ENCODE measurements at regions not wholly inside any gene's neighbourhood (a gene's known extent, or its start where the extent isn't known, plus 50 kb on each side); places are given as distances from the start of the nearest gene placed in this dataset.

DNA sequence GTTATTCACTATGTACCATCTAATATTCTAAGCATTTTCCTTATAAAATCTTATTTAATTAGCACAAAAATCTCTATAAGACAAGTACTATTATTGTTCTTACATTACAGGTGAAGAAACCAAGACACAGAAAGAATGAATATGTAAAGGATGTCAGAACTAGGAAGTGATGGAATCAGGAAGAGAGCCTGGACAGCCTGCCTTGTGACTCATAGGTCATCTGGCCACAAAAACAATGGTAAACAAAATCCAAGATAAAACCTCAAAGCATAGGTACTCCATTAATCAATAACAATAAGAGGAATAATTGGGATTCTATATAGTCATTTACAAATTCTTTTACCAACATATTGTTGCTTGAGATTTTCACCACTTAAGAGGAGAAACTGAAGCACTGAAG is 505.4 kb upstream of the PIK3C3 start:
- TF ChIP-seq, protein P1, sequence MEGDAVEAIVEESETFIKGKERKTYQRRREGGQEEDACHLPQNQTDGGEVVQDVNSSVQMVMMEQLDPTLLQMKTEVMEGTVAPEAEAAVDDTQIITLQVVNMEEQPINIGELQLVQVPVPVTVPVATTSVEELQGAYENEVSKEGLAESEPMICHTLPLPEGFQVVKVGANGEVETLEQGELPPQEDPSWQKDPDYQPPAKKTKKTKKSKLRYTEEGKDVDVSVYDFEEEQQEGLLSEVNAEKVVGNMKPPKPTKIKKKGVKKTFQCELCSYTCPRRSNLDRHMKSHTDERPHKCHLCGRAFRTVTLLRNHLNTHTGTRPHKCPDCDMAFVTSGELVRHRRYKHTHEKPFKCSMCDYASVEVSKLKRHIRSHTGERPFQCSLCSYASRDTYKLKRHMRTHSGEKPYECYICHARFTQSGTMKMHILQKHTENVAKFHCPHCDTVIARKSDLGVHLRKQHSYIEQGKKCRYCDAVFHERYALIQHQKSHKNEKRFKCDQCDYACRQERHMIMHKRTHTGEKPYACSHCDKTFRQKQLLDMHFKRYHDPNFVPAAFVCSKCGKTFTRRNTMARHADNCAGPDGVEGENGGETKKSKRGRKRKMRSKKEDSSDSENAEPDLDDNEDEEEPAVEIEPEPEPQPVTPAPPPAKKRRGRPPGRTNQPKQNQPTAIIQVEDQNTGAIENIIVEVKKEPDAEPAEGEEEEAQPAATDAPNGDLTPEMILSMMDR (IDR thresholded peaks at IDR 0.05; ENCODE audit: insufficient read depth, low read length, poor library complexity, severe bottlenecking): no peak
- TF ChIP-seq EZH2phosphoT487 (conservative IDR thresholded peaks at IDR 0.05; ENCODE audit: low read length): no peak

Data from SU-DHL-6 (cell line).